SK-N-MC (cell line): ENCODE measurements at regions not wholly inside any gene's neighbourhood (a gene's known extent, or its start where the extent isn't known, plus 50 kb on each side); places are given as distances from the start of the nearest gene placed in this dataset.

ENCODE experiments used
- DNase-seq: peaks from one replicate; pipeline ENCODE4 v3.0.0-alpha.2; 2011; ENCODE audit warnings: low read depth, low spot score
- H3K27ac ChIP-seq: fragments of 200-600 bp; sonication (generic); 2 replicates; pipeline ENCODE4 v1.5.1; 2016; ENCODE audit warnings: mixed run types
- H3K36me3 ChIP-seq: fragments of 200-600 bp; sonication (generic); 2 replicates; pipeline ENCODE4 v1.6.1; 2017; ENCODE audit warnings: antibody characterized with exemption, low read length, mixed read lengths; ENCODE audit not compliant: insufficient read depth
- H3K4me3 ChIP-seq: fragments of 200-600 bp; sonication (generic); 2 replicates; pipeline ENCODE4 v1.5.1; 2016
- H3K9ac ChIP-seq: fragments of 200-600 bp; sonication (generic); 2 replicates; pipeline ENCODE4 v1.8.0; 2017; ENCODE audit warnings: mixed run types, mixed read lengths; ENCODE audit not compliant: insufficient read length
- H3K9me3 ChIP-seq: fragments of 200-600 bp; sonication (generic); 2 replicates; pipeline ENCODE4 v1.6.1; 2017; ENCODE audit warnings: low read depth, mild to moderate bottlenecking, antibody characterized with exemption, low read length, moderate library complexity, mixed read lengths
- EZH2 ChIP-seq: fragments of 200-600 bp; sonication (generic); IDR thresholded peaks from one replicate; pipeline ENCODE4 v1.6.1; 2017; ENCODE audit warnings: antibody characterized with exemption
- FOXP2 ChIP-seq: optimal IDR thresholded peaks from 2 replicates; pipeline ENCODE3; 2011; ENCODE audit warnings: mild to moderate bottlenecking, moderate library complexity; ENCODE audit not compliant: insufficient read depth; ENCODE audit errors: extremely low read length, control extremely low read depth
- POLR2AphosphoS5 ChIP-seq: IDR thresholded peaks from 2 replicates; pipeline ENCODE4 v1.6.1; 2012; ENCODE audit warnings: mild to moderate bottlenecking, low read depth, low read length, borderline replicate concordance

GRCh38 chr10:44468965-44469364, 84.1 kb upstream of the CXCL12 start:
- no peak overlapping the region for H3K4me3 ChIP-seq
- no peak for DNase-seq
- TF ChIP-seq FOXP2 (no peak), POLR2AphosphoS5 (no peak), EZH2 (no peak)
- H3K36me3 ChIP-seq, result no peaks in the 10 kb centered on the region
- no peak overlapping the region for H3K9ac ChIP-seq
- H3K9me3 ChIP-seq, result no peaks in the 10 kb centered on the region
- no peak overlapping the region for H3K27ac ChIP-seq

DNA sequence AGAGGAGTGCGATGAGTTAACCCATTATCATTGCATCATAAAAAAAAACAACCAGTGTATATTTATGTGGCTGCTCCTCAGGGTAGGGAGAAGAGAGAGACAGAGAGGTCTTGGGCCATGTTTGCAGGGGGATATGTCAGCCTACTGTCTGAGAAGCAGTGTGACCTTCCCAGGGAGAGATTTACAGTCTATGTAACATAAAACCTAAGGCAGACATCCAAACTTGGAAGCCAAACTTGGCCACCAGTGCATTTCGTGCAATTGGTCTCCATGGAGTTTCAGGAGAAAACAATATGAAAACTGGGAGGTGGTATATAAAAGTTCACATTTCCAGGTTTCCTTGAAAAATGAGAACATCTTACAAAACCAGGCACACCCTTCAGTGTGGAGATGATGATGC, 85.9 kb upstream of the CXCL12 start:
- Histone ChIP-seq H3K9ac (no peak overlapping the region), H3K36me3 (no peaks in the 10 kb centered on the region), H3K4me3 (no peak overlapping the region), H3K27ac (no peak overlapping the region), H3K9me3 (no peaks in the 10 kb centered on the region)
- no peak for DNase-seq
- no peak for TF ChIP-seq FOXP2
- no peak for TF ChIP-seq EZH2
- TF ChIP-seq POLR2AphosphoS5, result no peak

GRCh38 chr10:44471410-44471809, 86.5 kb upstream of the CXCL12 start:
- H3K4me3 ChIP-seq, result no peak overlapping the region
- no peaks in the 10 kb centered on the region for H3K9me3 ChIP-seq
- no peak for TF ChIP-seq FOXP2
- TF ChIP-seq POLR2AphosphoS5, result no peak
- TF ChIP-seq EZH2, result no peak
- no peak overlapping the region for H3K9ac ChIP-seq
- no peak overlapping the region for H3K27ac ChIP-seq
- no peaks in the 10 kb centered on the region for H3K36me3 ChIP-seq
- DNase-seq, result no peak

- no peak for DNase-seq
- H3K9me3 ChIP-seq, result no peaks in the 10 kb centered on the region
- H3K4me3 ChIP-seq, result no peak overlapping the region
- H3K27ac ChIP-seq, result no peak overlapping the region
- no peaks in the 10 kb centered on the region for H3K36me3 ChIP-seq
- no peak overlapping the region for H3K9ac ChIP-seq
- TF ChIP-seq POLR2AphosphoS5 (no peak), EZH2 (no peak), FOXP2 (no peak)
Observed at GRCh38 chr10:44473146-44473545, 88.2 kb upstream of the CXCL12 start.

DNA sequence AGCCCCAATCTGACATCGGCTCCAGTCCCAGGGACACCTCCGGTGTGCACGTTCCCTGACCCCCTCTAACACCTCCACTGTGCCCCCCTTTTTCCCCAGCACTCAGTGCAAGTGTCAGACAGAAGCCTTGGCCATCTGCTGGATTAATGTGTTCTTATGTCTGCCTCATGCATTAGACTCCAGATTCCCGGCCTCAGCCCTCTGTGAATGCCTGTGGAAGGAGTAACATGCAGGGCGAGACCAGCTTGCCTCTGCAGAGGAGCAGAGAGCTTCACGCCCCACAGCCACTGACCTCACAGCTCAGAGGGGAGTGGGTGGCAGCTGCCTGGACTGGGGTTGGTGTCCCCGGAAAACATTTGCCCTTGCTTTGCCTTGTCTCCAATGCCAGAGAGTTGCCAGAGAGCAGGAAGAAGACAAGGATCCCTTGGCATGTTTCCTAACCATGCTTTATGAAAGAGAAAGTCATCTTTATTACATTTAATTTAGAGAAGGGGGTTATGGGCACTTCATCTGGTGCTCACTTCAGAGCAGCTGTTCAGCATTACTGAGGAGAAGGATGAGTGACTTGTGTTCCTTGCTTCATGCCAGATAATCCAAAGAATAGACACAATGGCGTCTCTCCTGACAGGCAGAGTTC, 91.6 kb upstream of the CXCL12 start:
- H3K36me3 ChIP-seq, result no peaks in the 10 kb centered on the region
- no peak for TF ChIP-seq EZH2
- no peak for TF ChIP-seq FOXP2
- TF ChIP-seq POLR2AphosphoS5, result no peak
- H3K9ac ChIP-seq, result no peak overlapping the region
- no peak for DNase-seq
- no peak overlapping the region for H3K4me3 ChIP-seq
- H3K9me3 ChIP-seq, result no peaks in the 10 kb centered on the region
- no peak overlapping the region for H3K27ac ChIP-seq

- Histone ChIP-seq H3K9me3 (no peaks in the 10 kb centered on the region), H3K27ac (no peak overlapping the region), H3K4me3 (no peak overlapping the region), H3K9ac (no peak overlapping the region), H3K36me3 (no peaks in the 10 kb centered on the region)
- no peak for TF ChIP-seq POLR2AphosphoS5
- no peak for TF ChIP-seq EZH2
- no peak for TF ChIP-seq FOXP2
- no peak for DNase-seq
Observed at GRCh38 chr10:44477046-44477425, 92.1 kb upstream of the CXCL12 start.

GRCh38 chr10:44478040-44478439, 93.1 kb upstream of the CXCL12 start:
- TF ChIP-seq POLR2AphosphoS5 (no peak), EZH2 (no peak), FOXP2 (no peak)
- no peaks in the 10 kb centered on the region for H3K9me3 ChIP-seq

DNA sequence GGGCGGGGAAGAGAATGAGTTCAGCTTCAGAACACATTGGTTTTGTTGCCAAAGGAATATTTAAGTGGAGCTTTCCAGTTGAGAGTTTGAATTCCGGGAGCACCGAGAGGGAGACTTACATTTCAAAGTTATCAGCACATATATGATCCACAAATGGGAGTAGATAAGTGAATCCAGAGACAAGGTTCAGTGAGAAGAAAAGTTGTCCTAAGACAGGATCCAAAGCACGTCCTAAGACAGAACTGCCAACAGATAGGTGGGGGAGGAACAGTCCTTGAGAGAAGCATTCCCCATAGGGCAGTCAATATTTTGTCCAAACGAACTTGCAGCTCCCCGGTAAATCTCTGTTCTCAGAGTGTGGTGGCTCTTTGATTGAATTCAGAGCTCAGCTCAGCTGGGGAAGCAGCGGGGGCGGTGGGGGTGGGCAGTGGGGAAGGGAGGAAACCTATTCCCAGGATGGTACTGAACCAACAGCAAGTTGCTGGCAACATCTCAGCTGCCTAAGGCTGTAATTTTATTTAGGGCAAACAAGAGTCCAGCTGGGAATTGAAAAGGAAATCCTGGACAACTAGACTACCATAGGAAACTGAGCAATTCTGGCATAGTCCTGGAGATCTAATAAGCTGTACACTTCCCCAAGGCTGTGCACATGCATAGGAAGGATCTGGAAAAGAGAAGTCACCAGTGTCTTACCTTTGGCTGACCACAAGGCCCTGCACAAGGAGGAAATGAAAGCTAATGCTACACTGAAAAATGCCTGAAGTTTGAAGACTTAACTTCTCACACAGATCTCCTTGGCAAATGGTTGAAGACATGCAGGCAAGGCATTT, 94.2 kb upstream of the CXCL12 start:
- H3K4me3 ChIP-seq, result no peak overlapping the region
- H3K36me3 ChIP-seq, result no peaks in the 10 kb centered on the region
- TF ChIP-seq POLR2AphosphoS5, result no peak
- TF ChIP-seq EZH2, result no peak
- no peak for TF ChIP-seq FOXP2
- DNase-seq, result no peak
- no peaks in the 10 kb centered on the region for H3K9me3 ChIP-seq
- H3K9ac ChIP-seq, result no peak overlapping the region
- no peak overlapping the region for H3K27ac ChIP-seq

More at GRCh38 chr10:44478040-44478439, 93.1 kb upstream of the CXCL12 start:
- H3K4me3 ChIP-seq, result no peak overlapping the region
- H3K27ac ChIP-seq, result no peak overlapping the region
- H3K36me3 ChIP-seq, result no peaks in the 10 kb centered on the region
- no peak for DNase-seq
- H3K9ac ChIP-seq, result no peak overlapping the region
